GM12872 (cell line): ENCODE measurements at regions not wholly inside any gene's neighbourhood (a gene's known extent, or its start where the extent isn't known, plus 50 kb on each side); places are given as distances from the start of the nearest gene placed in this dataset.

ENCODE experiments used
- CTCF ChIP-seq: IDR thresholded peaks from 3 replicates; pipeline ENCODE4 v1.5.1; 2011; ENCODE audit warnings: low read depth, mild to moderate bottlenecking, low read length, moderate library complexity; ENCODE audit not compliant: insufficient read depth

GRCh38 chr12:127538316-127538715 is 728.7 kb upstream of the TMEM132C start:
- no peak for TF ChIP-seq CTCF

- TF ChIP-seq CTCF, result no peak
Measured at GRCh38 chr12:127539226-127539858, 727.6 kb upstream of the TMEM132C start.

GRCh38 chr12:127542391-127542790 is 724.6 kb upstream of the TMEM132C start:
- TF ChIP-seq CTCF, result no peak

GRCh38 chr12:127542931-127543330 is 724.0 kb upstream of the TMEM132C start:
- no peak for TF ChIP-seq CTCF

GRCh38 chr12:127546721-127547505 is 720.1 kb upstream of the TMEM132C start:
- TF ChIP-seq CTCF, result no peak

- TF ChIP-seq CTCF, result no peak
Measured at GRCh38 chr12:127548123-127548553, 718.8 kb upstream of the TMEM132C start.

- no peak for TF ChIP-seq CTCF
Measured at GRCh38 chr12:127550271-127550670, 716.7 kb upstream of the TMEM132C start.
